NCI-H446 (cell line): ENCODE measurements at regions not wholly inside any gene's neighbourhood (a gene's known extent, or its start where the extent isn't known, plus 50 kb on each side); places are given as distances from the start of the nearest gene placed in this dataset.
"Not testable (repeated sequence)": the region's sequence is repeated elsewhere in the genome, so short reads cannot be mapped to it uniquely, and the experiment has no call there.

Source experiments
- DNase-seq, 2 experiments: peaks; one replicate each; lab custom pipeline; 2025; lab: John Stamatoyannopoulos, UW

DNA sequence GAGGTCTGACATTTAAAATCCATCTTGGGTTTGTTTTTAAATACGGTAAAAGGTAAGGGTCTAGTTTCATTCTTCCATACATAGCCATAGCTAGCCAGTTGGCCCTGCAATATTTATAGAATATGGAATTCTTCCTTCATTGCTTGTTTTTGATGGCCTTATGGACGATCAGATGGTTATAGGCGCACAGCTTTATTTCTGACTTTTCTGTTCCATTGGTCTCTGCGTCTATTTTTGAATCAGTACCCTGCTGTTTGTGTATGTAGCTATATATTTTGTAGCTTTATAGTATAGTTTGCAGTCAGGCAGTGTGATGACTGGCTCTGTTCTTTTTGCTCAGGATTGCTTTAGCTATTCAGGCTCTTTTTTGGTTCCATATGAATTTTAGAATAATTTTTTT lies 366.8 kb upstream of the MIS18BP1 start:
- no peak for DNase-seq

DNA sequence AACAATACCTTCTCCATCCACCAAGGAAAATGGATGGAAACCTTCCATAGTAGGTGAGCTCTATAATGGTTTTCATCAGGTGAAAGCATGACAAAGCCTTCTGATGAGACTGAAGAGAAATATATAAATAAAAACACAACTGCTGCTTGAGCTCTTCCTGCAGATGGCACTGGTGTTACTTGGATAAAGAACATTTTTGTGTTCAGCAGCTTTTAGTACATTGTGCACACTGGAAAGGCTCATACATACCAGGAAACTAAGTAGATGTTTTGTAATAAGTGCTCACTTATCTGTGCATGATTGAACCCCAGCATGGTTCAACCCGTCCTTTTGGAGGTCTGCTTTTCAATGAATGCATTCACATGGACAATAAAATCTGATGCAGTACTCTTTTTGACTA lies 357.3 kb upstream of the MIS18BP1 start:
- peak in 1 of 2 experiments; percentile 25 for DNase-seq

DNA sequence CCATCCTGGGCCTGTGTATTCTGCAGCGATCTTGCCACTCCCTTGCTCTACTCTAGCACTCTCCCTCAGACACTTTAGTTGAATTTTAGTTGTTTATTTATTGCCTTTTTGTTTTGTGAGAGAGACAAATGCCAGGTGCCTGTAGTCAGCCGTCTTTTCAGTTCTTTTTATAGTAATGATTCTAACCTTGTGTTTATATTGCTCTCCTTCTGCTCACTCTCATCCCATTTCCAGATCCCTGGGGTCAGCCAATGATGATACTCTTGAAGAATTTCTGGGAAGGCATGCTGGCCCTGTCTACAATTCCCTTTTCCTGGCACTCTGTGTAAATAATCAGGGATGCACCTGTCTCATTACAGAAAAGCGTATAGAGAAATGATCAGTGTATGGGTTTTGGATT lies 334.1 kb upstream of the MIS18BP1 start:
- DNase-seq: no peak

DNA sequence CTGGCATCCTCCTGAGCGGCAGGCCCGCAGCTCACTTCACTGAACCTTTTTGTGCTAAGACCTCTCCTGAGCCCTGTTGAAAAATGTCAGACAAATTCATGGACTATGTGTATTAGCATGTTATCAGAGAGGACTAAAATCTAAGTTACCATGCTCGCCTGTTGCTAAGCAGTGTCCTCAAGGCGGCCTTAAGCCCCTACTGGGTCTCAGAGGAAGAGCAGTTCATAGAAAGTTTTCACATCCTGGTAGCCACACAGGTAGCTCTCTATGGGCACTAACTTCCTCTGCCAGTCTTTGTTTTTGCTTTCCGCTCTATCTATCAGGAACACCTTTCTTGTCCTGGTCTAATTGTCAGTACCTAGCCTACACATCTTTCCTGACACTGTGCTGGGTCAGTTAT lies 306.6 kb upstream of the MIS18BP1 start:
- no peak for DNase-seq

DNA sequence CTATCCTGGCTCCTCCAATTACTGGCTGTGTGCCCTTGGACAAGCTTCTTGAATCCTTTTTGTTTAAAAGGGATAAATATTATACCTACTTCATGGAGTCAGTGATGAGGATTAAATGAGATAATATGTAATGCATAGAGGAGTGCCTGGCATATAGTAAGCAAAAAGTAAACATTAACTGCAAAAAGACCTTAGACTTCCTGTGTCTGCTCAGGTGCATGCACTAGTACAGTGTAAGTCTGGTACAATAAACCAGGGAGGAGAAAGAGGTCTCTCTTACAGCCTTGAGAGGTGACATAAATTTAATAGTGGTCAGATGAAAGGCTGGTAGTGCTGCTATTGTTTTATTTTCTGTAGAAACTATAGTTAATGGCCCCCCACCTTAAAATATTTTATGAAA lies 305.2 kb upstream of the MIS18BP1 start:
- no peak for DNase-seq

DNA sequence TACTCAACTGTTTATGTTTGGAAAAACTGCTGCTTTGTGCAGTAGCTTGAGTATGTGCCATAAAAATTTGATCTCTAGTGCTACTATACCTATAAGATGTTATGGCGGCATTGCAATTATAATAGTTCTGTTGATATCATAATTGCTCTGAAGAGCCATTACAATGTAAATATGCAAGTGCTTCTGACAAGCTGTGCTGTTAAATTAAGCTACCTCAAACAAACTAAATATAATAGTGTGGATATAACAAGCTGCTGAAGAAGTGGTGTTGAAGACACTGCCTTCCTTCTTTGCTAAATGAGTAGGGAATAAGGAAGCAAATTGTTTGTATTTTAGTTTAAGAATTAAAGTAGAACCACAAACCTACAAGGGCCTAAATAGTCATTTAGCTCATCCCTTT lies 301.0 kb upstream of the MIS18BP1 start:
- no peak for DNase-seq

DNA sequence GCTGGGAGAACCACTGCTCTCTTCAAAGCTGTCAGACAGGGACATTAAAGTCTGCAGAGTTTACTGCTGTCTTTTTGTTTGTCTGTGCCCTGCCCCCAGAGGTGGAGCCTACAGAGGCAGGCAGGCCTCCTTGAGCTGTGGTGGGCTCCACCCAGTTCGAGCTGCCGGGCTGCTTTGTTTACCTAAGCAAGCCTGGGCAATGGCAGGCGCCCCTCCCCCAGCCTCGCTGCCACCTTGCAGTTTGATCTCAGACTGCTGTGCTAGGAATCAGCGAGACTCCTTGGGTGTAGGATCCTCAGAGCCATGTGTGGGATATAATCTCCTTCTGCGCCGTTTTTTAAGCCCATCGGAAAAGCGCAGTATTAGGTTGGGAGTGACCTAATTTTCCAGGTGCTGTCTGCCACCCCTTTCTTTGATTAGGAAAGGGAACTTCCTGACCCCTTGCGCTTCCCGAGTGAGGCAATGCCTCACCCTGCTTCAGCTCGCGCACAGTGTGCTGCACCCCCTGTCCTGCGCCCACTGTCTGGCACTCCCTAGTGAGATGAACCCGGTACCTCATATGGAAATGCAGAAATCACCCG lies 298.3 kb upstream of the MIS18BP1 start:
- not testable (repeated sequence) for DNase-seq

DNA sequence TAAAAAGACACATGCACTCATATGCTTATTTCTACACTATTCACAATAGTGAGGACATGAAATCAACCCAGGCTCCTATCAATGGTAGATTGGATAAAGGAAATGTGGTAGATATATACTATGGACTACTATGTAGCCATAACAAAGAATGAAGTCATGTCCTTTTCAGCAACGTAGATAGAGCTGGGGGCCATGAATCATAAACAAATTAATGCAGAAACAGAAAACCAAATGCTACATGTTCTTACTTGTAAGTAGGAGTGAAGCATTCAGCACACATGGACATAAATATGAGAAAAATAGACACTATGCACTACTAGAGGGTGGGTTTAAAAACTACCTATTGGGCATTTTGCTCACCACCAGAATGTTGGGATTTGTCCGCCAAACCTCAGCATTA lies 278.0 kb upstream of the MIS18BP1 start:
- DNase-seq: no peak

DNA sequence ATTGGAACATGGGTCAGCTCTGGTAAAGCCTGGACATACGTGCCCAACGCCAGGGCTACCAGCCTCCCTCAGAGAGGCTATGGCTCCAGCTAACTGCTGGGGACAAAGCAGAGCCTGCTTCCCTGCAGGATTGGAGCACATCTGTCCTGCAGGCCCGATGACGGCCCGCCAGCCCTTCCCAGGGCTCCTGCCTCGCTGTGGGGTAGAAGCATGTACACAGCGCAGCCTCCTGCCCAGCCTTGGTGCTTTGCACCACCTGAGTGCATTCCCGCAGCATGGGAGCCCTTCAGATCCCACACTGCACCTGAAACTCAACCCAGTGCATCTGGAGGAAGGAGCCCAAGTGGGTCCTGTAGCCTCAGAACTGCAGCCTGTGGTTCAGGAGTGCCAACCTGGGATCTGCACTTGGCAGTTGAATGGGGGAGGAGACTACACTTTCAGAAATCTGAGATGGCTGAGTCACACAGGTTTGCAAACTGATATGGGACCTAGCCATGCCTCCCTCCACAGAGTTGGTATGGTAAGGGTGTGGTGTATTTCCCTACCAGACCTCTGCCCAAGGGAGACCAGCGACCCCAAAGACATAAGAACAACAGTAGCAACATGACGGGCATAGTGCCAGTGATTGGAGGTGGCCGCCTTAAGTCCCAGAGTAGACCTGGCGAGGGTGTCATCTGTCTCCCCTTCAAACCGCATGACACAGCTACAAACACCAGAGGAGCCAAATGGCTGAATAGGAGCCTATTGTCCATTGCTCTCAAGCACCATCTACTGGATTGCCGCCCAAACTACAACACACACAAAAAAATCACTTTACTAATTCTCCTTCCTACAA lies 273.9 kb upstream of the MIS18BP1 start:
- DNase-seq: peak; percentile 48 to 70

DNA sequence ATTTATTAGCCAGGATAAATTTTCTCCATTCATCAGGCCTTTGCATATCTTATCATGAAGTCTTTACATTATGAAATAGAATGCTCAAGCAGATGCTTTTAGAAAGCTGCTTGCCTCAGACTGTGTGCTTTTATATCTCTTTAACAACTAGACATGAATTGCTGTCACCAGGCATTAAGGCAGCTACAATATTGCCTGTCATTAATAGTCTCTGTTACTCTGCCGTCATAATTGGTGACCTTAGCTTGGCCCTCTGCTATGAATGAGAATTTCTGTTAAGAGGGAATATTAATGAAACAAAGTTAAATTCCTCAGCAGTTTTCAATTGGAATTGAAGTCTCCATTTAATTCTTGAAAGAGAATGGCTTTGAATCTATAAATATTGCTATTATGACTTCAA lies 266.8 kb upstream of the MIS18BP1 start:
- DNase-seq: no peak

DNA sequence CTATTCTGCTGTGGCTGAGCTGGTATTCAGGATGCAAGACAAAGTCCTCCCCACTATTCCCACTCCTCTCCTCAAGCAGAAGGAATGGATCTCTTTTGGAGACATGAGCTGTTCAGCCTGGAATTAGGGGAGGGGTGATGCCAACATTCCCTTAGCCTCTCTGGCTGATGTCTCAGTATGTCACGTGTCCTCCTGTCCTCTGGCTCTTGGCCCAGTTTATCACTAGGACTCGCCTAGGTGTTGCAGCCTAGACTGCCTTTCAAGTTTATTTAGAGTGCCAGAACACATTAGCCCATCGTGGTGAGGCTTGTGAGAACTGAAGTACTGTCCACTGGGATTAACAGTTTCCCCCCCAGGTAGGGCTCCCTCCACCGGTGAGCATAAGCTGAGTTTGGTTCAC lies 239.9 kb upstream of the MIS18BP1 start:
- no peak for DNase-seq

DNA sequence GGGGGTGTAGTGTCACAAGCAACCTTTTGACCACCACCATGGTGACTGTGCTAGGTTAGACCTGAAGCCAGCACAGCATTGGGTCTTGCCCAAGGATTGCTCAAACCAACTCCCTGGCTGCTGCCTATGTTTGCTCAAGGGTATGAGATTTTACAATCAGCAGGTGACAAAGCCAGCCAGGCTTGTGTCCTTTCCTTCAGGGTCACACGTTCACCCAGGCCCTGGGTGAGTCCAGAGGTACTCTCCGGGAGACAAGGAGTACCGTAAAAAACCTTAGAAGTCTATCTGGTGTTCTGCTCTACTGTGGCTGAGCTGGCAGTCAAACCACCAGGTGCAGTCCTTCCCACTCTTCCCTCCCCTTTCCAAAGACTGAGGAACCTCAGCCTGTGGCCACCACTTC lies 238.9 kb upstream of the MIS18BP1 start:
- no peak for DNase-seq

DNA sequence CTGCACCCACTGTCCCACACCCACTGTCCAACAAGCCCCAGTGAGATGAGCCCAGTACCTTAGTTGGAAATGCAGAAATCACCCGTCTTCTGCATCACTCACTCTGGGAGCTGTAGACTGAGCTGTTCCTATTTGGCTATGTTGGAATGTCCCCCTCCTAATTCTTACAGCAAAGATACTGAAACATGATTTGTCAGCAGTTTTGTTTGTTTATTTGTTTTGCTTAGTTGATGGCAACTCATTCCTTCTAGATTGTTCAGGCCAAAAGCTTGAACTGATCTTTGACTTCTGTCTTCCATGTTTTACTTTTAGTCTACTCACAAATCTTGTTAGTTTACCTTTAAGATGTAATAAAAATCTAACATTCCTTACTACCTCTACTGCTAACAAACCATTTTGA lies 233.6 kb upstream of the MIS18BP1 start:
- no peak for DNase-seq

DNA sequence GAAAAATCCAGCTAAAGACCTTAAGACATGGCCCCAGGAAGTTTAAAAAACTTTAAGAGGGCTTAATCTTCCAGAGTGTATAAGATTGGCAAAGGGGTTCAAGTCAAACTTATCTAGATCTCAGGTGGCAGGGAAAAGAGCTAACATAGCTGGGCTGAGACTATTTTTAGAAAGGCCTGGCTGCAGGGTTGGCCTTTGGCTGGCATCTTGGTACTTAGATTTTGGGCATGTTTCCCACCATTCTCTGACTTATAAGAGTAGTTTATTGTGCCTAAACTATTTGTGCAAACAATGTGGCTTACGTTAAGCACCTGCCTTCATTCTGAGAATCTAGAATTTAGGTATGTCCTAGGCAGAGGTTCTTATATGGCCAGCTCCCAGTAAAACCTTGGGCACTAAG lies 214.0 kb upstream of the MIS18BP1 start:
- no peak for DNase-seq

DNA sequence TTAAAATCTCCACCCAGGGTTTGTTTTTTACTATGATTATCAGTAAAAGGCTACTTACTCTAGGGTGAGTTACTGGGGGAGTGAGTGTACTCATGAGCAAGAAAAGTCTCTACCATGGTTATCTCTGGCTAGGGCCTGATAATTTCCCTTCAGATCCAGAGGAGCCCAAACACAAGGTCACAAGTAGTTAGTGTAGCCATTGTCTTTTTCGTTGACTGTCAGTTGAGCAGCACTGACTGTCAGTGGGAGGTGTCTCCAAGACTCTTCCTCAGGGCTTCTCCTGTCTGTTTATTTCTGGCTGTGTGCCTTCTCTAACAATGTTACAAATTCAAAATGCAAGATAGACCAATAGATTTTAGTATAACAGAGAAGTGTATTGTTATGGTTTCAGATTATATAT lies 181.2 kb upstream of the MIS18BP1 start:
- DNase-seq: no peak

DNA sequence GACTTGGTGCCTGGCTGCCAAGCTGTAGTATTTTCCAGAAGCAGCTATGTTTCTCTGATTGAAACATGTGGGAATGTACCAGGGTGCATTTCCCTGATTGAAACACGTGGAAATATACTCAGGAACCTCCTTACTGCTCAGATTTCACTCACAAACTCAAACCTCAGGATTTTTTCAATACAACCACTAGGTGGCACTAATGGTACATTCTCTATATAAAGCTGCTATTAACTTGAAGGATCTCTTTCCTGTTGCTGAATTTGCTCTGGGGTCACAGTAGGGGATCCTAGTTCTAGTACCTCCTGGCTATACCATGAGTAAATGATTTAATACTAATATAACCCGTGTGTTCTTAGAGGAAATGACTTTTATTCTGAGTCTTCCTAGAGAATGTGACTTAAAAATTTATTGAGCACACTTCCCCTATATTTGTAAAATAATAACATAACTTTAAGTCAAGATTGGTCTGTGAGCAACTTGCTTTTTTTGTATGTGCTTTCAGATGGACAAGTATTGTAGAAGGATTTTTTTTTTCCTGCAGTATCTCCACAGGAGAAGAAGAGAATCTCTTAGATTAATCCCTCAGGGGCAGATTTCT lies 173.8 kb upstream of the MIS18BP1 start:
- DNase-seq: peak; percentile 43 to 71

DNA sequence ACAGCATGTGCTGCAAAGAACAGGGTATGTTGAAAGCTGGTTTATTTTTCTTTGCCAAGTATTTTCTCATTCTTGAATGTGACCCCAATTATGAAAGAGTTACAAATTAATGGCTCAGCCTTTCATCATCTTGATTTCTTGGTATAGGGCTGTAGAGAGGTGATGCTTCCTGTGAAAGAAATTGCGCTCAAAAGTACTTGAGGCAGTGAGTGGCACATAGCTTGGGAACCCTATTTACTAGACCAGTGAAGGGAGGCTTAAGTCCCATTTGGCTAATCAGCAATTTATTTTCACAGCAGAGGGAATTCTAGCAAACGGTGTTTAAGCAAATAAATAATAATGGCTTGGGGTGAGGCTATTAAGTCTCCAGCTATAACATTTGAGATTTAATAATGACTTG lies 153.9 kb upstream of the MIS18BP1 start:
- no peak for DNase-seq

DNA sequence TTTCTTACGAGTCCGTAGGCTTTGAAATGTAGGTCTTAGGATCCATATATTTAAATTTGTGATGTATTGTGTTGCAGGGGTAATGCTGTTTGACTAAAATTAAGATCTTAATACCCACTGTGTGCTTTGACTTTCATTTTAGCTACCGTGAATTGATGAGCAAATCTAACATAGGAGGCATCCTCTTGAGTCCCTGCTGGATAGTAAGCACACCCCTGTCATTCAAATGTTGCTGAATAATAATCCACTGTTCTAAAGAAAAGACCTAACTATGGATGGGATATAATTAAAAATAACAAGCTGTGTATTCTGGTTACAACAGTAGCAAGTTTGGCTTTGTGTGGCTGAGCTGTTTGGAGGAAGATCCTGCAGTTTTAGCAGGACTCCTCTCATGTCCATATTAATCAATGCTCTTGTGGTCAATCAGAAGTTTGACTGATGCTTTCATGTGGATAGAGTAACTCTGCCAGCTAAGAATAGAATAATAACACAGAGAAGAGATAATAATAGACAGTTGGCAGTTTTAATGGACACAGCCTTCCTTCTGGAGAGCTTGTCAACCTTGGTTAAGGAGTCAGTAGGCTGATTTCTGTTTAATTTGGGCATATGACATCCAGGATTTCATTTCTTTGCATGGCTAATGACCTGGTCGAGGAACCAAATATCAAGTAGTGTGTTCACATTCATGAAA lies 148.1 kb upstream of the MIS18BP1 start:
- no peak for DNase-seq

DNA sequence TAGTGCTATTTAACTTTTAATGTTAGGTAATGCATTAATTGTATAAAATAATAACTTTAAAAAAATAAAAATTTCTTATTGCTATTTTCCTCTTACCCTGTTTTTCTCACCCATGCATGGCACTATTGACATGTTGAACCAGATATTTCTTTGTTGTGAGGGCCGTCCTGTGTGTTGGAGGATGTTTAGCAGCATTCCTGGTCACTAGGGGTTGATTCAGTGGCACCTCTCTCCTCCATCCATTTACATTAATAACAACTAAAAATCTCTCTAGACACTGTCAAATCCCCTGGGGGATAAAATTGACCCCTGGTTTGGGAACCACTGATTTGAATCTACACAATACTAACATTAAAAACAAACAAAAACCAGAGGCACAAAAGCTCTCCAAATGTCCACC lies 147.5 kb upstream of the MIS18BP1 start:
- no peak for DNase-seq

DNA sequence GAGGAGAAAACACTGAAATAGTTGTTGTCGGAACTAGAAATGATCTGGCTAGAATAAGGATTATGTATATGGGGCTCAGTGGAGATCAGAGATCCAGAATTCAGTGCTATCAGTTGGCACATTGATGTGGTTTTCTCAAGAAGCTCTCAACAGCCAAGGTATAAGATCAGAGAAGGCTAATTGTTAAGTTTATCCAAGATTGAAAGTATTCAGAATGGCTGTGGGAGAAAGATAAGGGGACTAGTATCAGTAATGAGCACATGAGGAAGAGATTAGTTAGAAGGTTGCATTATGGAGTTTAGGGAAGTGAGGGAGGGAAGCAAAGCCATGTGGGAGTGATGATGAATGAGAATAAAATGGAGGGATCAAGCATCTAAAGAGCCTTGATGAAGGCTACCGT lies 128.1 kb upstream of the MIS18BP1 start:
- DNase-seq: no peak

DNA sequence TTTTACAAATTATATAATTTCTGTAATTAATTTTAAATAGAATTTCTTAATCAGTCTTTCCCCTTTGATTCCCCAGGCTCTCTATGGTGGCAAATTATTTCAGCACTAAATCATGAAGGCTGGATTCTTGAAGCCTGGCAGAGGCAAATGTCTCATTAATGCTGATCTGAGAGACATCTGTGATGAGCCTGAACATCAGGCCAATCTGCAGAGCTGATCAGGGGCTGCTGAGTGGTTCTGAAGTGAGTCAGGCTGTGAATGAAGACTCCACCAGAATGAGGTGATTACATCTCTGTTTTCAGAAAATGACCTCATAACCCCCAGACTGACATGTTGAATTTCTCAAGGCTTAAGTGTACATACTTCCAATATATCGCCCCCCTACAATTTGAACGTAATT lies 124.2 kb upstream of the MIS18BP1 start:
- DNase-seq: no peak

DNA sequence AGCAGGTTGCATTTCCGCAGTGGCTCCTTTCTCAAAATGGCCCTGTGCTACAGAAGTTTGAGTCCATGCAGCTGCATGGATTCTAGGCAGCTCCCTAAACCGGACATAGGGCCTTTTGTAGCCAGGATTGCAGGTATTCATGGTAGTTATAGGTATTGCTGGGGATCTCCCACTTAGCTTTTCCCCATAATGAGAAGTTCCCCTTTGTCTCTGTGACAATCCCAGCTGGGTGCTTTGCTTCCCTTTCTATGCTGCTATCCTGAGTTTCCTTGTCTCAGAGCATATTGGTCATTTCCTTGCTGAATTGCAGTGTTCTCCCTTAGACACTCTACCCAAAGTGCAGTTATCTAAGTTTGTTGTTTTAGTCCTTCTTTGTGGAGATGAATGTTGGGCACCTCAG lies 120.9 kb upstream of the MIS18BP1 start:
- DNase-seq: no peak

DNA sequence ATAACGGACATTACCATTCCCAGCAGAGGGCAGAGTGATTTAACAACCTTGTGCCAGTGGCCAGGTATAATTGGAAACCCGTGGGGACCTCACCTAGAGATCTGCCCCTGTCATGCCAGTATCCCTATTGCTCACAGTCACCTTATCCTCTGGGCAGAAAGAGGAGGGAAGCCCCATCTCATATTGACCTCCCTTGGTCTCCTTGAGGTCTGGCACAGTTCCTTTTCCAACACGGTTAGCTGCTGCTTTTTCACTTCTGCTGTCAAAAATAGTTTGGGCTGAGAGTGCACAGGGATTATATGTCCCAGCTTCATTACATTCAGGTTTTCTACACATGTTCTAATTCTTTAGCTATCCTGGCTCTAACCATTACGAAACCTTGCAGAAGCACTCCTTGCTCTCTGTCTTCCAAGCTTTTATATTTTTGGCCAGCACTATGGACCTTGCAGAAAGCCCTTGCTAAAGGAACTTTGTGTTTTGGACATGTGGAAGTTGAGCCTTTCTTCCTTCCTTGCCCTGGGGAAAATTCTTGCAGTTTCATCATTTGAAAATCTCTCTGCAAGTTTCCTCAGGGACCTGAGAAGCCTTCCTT lies 111.7 kb upstream of the MIS18BP1 start:
- DNase-seq: no peak
